ENCODE measurements at regions not wholly inside any gene's neighbourhood (a gene's known extent, or its start where the extent isn't known, plus 50 kb on each side); places are given as distances from the start of the nearest gene placed in this dataset.
"Not testable (repeated sequence)": the region's sequence is repeated elsewhere in the genome, so short reads cannot be mapped to it uniquely, and the experiment has no call there.

DNA sequence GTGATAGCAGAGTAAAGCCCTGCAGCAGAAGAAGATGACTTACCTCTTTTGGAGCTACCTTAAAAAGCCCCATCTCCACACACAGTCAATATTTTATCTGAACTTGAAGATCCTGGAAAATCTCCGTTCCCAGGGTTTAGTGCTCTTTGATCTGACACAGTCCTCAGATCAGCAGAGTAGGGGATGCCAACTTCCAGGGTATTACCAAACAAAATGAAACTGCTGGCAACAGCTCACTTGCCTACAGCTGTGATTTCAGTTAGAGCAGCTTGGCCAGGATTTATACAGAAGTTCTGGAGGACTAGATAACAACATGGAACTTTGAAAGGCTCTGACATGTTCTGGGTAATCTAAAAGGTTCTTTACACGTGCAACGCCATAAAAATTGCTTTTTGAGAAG, 1537.8 kb upstream of the ACO1 start:
- H3K27ac Mint-ChIP-seq = no peak overlapping the region
- no peaks in the 10 kb centered on the region for H3K36me3 Mint-ChIP-seq
- DNase-seq (ENCODE audit: low spot score) (no peak), ATAC-seq (no peak)
- H3K4me1 Mint-ChIP-seq (ENCODE audit: low read depth in 2 of 2) = no peaks in the 10 kb centered on the region
- peaks cover 14% of the 10 kb centered on the region for H3K9me3 Mint-ChIP-seq
- no peaks in the 10 kb centered on the region for H3K27me3 Mint-ChIP-seq
- H3K4me3 Mint-ChIP-seq = no peak overlapping the region

DNA sequence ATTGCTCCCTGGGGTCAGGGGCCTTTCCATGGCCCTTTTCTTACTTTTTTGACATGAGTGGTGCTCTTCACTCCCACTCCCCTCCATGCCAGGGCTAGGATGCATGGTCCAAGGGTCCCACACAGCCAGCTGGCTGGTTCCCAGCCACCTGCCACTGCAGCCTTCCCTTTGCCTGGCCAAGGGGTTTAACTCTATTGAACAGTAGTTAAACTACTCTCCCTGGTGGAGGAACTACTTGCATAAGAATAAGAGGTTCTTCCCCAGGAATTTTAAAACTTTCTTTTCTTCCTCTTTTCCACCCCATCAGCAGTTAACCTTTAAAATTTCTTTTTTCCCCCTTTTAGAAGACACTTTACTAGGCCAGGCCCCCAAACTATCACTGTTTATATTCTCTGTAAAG, 1532.8 kb upstream of the ACO1 start:
- DNase-seq (ENCODE audit: low spot score) = no peak
- Mint-ChIP-seq H3K4me3 (no peak overlapping the region), H3K27me3 (no peaks in the 10 kb centered on the region), H3K36me3 (no peaks in the 10 kb centered on the region), H3K27ac (no peak overlapping the region), H3K4me1 (ENCODE audit: low read depth in 2 of 2) (no peaks in the 10 kb centered on the region), H3K9me3 (peaks cover 9% of the 10 kb centered on the region)
- no peak for ATAC-seq

DNA sequence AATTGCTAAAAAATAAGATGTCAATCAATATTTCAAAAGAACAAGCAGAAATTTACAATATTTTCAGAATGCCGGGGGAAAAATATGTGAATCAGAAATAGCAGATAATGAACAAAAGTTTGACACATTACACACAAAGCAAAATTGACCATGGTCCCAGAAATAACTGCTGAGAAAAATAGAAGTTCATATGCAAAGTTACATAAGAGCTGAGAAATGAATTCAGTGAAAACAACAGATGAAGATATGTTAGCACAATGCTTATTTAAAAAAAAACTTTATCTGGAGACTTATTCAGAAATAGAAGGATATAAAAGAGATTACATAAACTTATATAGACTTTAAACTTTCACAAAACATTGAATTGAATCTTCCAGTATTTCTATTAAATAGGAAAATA, 1483.7 kb upstream of the ACO1 start:
- no peak for DNase-seq (ENCODE audit: low spot score)
- Mint-ChIP-seq H3K4me1 (ENCODE audit: low read depth in 2 of 2) (no peaks in the 10 kb centered on the region), H3K27me3 (no peaks in the 10 kb centered on the region), H3K9me3 (peaks cover 2% of the 10 kb centered on the region), H3K36me3 (no peaks in the 10 kb centered on the region), H3K27ac (no peak overlapping the region), H3K4me3 (no peak overlapping the region)
- no peak for ATAC-seq

DNA sequence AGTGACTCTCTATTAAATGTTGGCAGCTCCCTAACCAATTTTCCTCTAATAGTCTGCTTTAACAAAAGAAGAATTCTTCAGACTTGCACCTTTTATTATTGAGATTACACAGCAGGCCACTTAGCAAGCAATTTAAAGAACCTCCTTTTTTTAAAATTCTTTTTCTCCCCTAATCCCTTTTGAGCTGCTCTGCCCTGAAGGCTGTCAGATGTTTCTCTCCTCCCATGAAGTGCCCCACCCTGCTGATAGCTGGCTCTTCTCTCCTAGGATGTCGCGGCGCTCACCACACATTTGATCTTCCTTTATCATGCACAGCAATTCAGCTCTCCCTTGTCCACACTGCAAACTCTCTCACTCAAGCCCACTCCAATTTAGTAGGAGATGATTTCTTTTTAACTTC, 1471.1 kb upstream of the ACO1 start:
- Mint-ChIP-seq H3K4me3 (no peak overlapping the region), H3K9me3 (peaks cover 14% of the 10 kb centered on the region), H3K27ac (no peak overlapping the region), H3K27me3 (no peaks in the 10 kb centered on the region), H3K36me3 (no peaks in the 10 kb centered on the region), H3K4me1 (ENCODE audit: low read depth in 2 of 2) (no peaks in the 10 kb centered on the region)
- DNase-seq (ENCODE audit: low spot score) (no peak), ATAC-seq (no peak)

DNA sequence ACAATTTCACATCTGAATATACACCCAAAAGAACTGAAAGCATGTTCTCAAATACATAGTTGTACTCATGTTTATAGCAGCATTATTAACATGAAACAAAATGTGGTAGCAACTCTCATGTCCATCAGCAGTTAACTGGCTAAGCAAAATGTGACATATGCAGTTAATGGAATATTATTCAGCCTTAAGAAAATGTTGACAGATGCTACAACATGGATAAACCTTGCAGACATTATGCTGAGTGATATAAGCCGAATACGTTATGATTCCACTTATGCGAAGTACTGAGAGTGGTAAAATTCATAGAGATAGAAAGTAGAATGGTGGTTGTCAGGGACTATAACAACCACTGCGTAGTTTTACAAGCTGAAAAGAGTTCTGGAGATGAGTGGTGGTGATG, 1469.0 kb upstream of the ACO1 start:
- no peaks in the 10 kb centered on the region for H3K36me3 Mint-ChIP-seq
- no peak overlapping the region for H3K27ac Mint-ChIP-seq
- DNase-seq (ENCODE audit: low spot score) (no peak), ATAC-seq (no peak)
- no peaks in the 10 kb centered on the region for H3K4me1 Mint-ChIP-seq (ENCODE audit: low read depth in 2 of 2)
- no peak overlapping the region for H3K4me3 Mint-ChIP-seq
- H3K9me3 Mint-ChIP-seq = peaks cover 12% of the 10 kb centered on the region
- H3K27me3 Mint-ChIP-seq = no peaks in the 10 kb centered on the region

DNA sequence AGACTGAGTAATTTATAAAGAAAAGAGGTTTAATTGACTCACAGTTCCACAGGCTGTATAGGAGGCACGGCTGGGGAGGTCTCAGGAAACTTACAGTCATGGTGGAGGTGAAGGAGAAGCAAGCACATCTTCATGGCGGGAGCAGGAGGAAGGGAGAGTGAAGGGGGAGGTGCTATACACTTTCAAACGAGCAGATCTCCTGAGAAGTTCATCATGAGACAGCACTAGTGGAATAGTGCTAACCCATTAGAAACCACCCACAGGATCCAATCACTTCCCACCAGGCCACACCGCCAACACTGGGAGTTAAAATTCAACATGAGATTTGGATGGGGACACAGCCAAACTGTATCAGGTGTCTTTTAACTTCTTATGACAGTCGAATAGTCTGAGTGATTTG, 1459.3 kb upstream of the ACO1 start:
- no peak for ATAC-seq
- no peak for DNase-seq (ENCODE audit: low spot score)
- no peaks in the 10 kb centered on the region for H3K4me1 Mint-ChIP-seq (ENCODE audit: low read depth in 2 of 2)
- no peaks in the 10 kb centered on the region for H3K27me3 Mint-ChIP-seq
- no peak overlapping the region for H3K4me3 Mint-ChIP-seq
- peaks cover 6% of the 10 kb centered on the region for H3K9me3 Mint-ChIP-seq
- no peak overlapping the region for H3K27ac Mint-ChIP-seq
- no peaks in the 10 kb centered on the region for H3K36me3 Mint-ChIP-seq

DNA sequence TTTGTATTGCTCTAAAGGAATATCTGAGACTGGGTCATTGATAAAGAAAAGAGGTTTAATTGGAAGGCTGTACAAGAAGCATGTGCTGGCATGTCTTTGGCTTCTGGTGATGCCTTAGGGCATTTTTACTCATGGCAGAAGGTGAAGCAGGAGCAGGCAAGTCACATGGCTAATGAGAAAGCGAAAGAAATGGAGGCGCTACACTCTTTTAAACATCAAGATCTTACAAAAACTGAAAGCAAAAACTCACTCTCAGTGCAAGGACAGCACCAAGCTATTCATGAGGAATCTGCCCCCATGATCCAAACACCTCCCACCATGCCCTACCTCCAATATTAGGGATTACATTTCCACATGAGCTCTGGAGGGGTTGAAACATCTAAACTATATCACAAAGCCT, 1458.8 kb upstream of the ACO1 start:
- no peaks in the 10 kb centered on the region for H3K36me3 Mint-ChIP-seq
- no peak overlapping the region for H3K27ac Mint-ChIP-seq
- DNase-seq (ENCODE audit: low spot score) (no peak), ATAC-seq (no peak)
- H3K9me3 Mint-ChIP-seq = peaks cover 6% of the 10 kb centered on the region
- no peak overlapping the region for H3K4me3 Mint-ChIP-seq
- no peaks in the 10 kb centered on the region for H3K27me3 Mint-ChIP-seq
- no peaks in the 10 kb centered on the region for H3K4me1 Mint-ChIP-seq (ENCODE audit: low read depth in 2 of 2)

DNA sequence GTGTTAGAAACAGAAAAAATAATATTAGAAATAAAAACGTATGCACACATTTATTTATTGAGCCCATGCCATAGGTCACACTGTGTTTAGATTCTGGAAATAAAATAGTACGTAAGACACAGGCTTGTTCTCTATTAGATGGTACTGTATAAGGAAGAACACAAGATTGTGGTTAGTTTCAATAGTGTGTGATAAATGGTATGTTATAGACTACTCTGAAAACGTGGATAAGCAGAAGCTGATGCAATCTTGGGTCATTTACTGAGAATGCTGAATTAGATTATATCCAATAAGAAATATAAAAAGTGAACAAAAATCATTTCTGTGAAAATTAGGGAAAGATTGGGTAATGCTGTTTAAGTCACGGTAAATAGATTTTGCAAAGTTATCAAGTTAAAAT, 1456.4 kb upstream of the ACO1 start:
- no peak for ATAC-seq
- Mint-ChIP-seq H3K4me1 (ENCODE audit: low read depth in 2 of 2) (no peaks in the 10 kb centered on the region), H3K9me3 (peaks cover 2% of the 10 kb centered on the region)

DNA sequence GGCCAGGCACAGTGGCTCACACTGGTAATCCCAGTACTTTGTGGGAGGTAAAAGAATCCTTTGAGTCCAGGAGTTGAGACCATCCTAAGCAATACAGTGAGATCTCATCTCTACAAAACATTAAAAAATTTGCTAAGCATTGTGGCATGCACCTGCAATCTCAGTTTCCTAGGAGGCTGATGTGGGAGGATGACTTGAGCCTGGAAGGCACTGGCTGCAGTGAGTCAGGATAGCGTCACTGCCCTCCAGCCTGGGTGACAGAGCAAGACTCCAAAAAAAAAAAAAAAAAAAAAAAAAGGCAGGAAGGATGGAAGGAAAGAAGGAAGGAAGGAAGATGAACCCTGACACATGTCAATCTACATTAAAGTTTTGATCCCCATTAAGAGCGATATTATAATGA, 1452.2 kb upstream of the ACO1 start:
- no peak overlapping the region for H3K27ac Mint-ChIP-seq
- no peak overlapping the region for H3K4me3 Mint-ChIP-seq
- DNase-seq (ENCODE audit: low spot score) (no peak), ATAC-seq (no peak)
- no peaks in the 10 kb centered on the region for H3K4me1 Mint-ChIP-seq (ENCODE audit: low read depth in 2 of 2)
- H3K9me3 Mint-ChIP-seq = peaks cover 7% of the 10 kb centered on the region
- no peaks in the 10 kb centered on the region for H3K36me3 Mint-ChIP-seq
- H3K27me3 Mint-ChIP-seq = no peaks in the 10 kb centered on the region

More for the DNA sequence above, 1456.4 kb upstream of the ACO1 start:
- H3K27ac Mint-ChIP-seq = no peak overlapping the region
- H3K4me3 Mint-ChIP-seq = no peak overlapping the region
- no peaks in the 10 kb centered on the region for H3K27me3 Mint-ChIP-seq
- no peak for DNase-seq (ENCODE audit: low spot score)
- H3K36me3 Mint-ChIP-seq = no peaks in the 10 kb centered on the region

DNA sequence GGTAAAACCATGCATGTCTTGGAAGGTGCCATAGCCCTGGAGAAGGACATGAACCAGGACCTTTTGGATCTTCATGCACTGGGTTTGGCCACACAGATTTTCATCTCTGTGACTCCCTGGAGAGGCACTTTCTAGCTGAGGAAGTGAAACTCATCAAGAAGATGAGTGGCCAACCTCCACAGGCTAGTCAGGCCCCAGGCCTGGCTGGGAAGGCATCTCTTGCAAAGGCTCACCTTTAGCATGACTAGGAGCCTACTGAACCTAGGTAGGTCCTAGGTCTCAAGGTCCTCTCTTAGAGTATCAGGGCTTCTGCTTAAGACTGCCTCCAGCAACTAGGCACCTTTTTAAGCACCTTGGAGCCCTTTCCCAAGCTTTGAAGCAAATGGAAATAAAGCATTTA, 1448.7 kb upstream of the ACO1 start:
- Mint-ChIP-seq H3K4me1 (ENCODE audit: low read depth in 2 of 2) (no peaks in the 10 kb centered on the region), H3K36me3 (no peaks in the 10 kb centered on the region), H3K9me3 (peaks cover 7% of the 10 kb centered on the region), H3K27ac (no peak overlapping the region), H3K27me3 (no peaks in the 10 kb centered on the region), H3K4me3 (no peak overlapping the region)
- DNase-seq (ENCODE audit: low spot score) (no peak), ATAC-seq (no peak)

DNA sequence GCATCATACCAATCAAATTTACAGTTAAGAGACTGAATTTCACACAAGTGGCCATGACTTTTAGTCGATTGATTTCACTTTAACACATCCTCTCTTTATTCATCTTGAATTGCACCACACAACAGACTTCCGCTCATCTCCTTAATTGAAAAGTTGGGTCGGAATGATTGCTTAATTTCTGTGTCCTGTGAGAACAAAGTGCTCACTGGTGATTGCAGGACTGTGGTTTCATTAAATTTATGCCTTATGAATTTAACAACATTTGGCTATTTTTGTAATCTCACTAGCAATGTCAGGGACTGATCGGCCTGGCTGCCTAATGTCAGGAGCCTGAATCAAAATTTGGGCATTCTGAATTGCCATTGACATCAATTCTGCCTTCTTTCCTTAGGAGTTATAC, 1447.3 kb upstream of the ACO1 start:
- Mint-ChIP-seq H3K36me3 (no peaks in the 10 kb centered on the region), H3K27me3 (no peaks in the 10 kb centered on the region), H3K4me1 (ENCODE audit: low read depth in 2 of 2) (no peaks in the 10 kb centered on the region), H3K9me3 (peaks cover 7% of the 10 kb centered on the region), H3K4me3 (no peak overlapping the region), H3K27ac (no peak overlapping the region)
- no peak for ATAC-seq
- no peak for DNase-seq (ENCODE audit: low spot score)

DNA sequence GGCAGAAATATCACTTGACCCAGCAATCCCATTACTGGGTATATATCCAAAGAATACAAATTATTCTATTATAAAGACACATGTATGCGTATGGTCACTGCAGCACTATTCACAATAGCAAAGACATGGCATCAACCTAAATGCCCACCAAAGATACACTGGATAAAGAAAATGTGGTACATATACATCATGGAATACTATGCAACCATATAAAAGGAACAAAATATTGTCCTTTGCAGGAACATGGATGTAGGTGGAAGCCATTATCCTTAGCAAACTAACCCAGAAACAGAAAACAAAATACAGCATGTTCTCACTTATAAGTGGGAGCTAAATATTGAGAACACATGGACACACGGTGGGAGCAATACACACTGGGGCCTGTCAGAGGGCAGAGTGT, 1441.6 kb upstream of the ACO1 start:
- not testable (repeated sequence) for ATAC-seq; H3K4me3 Mint-ChIP-seq; H3K27ac Mint-ChIP-seq; H3K4me1 Mint-ChIP-seq (ENCODE audit: low read depth in 2 of 2); H3K9me3 Mint-ChIP-seq; DNase-seq (ENCODE audit: low spot score); H3K27me3 Mint-ChIP-seq; H3K36me3 Mint-ChIP-seq

DNA sequence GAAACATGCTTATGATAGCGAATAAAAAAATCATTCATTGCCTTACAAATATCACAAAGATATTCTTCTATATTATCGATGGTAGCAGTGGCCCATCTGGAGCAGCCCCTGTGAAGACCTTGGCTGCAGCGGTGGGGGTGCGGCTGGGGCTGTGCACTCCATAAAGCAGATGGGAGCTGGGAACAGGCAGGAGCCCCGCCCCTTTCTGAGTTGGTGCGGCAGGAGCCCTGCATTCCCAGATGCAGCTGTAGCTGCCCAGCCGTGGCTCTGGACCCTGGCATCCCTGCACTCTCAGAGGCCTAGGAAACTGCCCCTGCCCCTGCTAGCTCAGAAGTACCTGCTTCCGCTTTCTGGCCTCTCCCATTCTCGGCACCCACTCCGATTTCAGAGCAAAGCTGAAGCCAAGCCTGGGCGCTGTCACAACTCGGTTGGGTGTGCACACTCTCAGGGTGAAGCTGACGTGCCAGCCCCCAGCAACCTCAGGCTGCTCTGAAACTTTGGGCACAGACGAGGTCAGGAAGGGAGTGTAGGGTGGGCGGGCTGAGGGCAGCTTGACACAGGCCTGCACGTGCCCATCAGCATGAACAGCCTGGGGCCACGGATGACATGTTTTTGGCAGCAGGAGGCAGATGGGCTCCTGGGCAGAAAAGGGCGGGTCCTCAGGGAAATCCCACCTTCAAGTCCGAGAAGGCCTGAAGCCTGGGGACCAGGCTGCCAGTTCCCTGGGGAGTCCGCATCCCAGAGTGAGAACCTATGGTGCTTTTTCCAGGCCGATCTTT, 1440.8 kb upstream of the ACO1 start:
- Mint-ChIP-seq H3K9me3 (peaks cover 7% of the 10 kb centered on the region), H3K4me3 (no peak overlapping the region), H3K36me3 (no peaks in the 10 kb centered on the region), H3K27me3 (no peaks in the 10 kb centered on the region), H3K4me1 (ENCODE audit: low read depth in 2 of 2) (no peaks in the 10 kb centered on the region), H3K27ac (no peak overlapping the region)
- DNase-seq (ENCODE audit: low spot score) (no peak), ATAC-seq (peak in 1 of 2 donors; percentile 20)

DNA sequence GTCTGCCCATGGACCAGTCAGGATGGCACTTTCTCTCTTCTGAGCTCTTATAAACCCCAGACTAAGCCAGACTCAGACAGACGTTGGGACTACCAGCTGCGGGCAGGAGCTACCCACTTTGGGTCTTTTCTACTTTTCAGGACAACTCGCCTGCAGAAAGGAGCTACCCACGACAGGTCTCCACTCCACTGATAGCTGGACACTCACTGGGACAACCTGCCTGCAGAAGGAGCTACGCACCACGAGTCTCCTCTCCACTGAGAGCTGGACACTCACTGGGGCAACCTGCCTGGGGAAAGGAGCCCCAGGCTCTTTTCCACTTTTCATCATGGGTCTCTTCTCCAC, 1440.2 kb upstream of the ACO1 start:
- Mint-ChIP-seq H3K9me3 (peaks cover 12% of the 10 kb centered on the region), H3K27ac (no peak overlapping the region), H3K4me3 (no peak overlapping the region), H3K36me3 (no peaks in the 10 kb centered on the region), H3K27me3 (no peaks in the 10 kb centered on the region), H3K4me1 (ENCODE audit: low read depth in 2 of 2) (no peaks in the 10 kb centered on the region)
- ATAC-seq (no peak), DNase-seq (ENCODE audit: low spot score) (no peak)

DNA sequence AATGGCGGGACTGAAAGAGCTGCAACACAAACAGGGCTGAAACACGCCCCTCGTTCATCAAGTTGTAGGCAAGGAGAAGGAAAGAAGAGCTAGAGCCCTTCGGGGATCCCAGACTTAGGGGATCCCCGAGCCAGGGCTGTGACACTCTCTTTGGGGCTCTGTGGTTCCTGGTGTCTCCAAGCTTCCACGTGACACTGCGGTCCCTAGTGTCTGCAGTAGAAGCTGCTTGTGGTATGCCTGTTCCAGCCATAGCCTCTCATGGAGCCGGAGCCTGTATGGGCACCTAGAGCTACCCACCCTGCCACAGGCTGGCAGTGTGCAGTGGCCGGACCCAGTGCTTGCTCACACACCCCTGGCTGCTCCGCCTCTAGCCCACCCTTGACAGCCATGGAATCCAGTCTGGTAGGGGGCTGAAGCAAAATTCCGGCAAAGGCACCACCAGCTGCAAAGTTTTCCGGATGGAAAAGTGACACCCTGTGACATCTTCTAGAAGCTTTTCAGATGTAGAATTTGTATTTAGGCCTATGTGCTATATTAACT, 1439.6 kb upstream of the ACO1 start:
- no peak overlapping the region for H3K4me3 Mint-ChIP-seq
- H3K4me1 Mint-ChIP-seq (ENCODE audit: low read depth in 2 of 2) = no peaks in the 10 kb centered on the region
- H3K9me3 Mint-ChIP-seq = peaks cover 12% of the 10 kb centered on the region
- H3K27me3 Mint-ChIP-seq = no peaks in the 10 kb centered on the region
- ATAC-seq = no peak
- DNase-seq (ENCODE audit: low spot score) = no peak
- H3K27ac Mint-ChIP-seq = no peak overlapping the region
- H3K36me3 Mint-ChIP-seq = no peaks in the 10 kb centered on the region

All from natural killer cell treated with Interleukin-12 subunit alpha and Interleukin-12 subunit beta and Interleukin-15 and Interleukin-18, amount 100 ng/mL, for 72 hours (primary cell).